Adrenal gland (tissue), 5 donors: ENCODE measurements at regions not wholly inside any gene's neighbourhood (a gene's known extent, or its start where the extent isn't known, plus 50 kb on each side); places are given as distances from the start of the nearest gene placed in this dataset.

Source experiments
- CTCF ChIP-seq, 6 experiments: fragments of 450-650 bp in 4 of 6; fragments of 200-600 bp in 2 of 6; sonication (generic) in 1 of 6; IDR thresholded peaks; 1 replicate in 5 of 6; 2 replicates in 1 of 6; pipeline versions ENCODE4 v1.5.1 to v1.8.0; 2016 to 2021; ENCODE audit warnings: antibody characterized with exemption in 6 of 6, mild to moderate bottlenecking in 2 of 6, moderate library complexity in 1 of 6
- POLR2A ChIP-seq, 2 donors: fragments of 450-650 bp; IDR thresholded peaks; one replicate each; pipeline ENCODE4 v1.6.1; 2017; ENCODE audit warnings: antibody characterized with exemption in 2 of 2, mild to moderate bottlenecking in 2 of 2, moderate library complexity in 1 of 2
- donor health status: DM: no; HTN: no; CAD: no.

- TF ChIP-seq CTCF (IDR thresholded peaks at IDR 0.05), result no peak
- TF ChIP-seq POLR2A (IDR thresholded peaks at IDR 0.05), result no peak
Observed at GRCh38 chr16:64375391-64375980, 746.4 kb downstream of the CDH11 start.
